ENCODE measurements at regions not wholly inside any gene's neighbourhood (a gene's known extent, or its start where the extent isn't known, plus 50 kb on each side); places are given as distances from the start of the nearest gene placed in this dataset.

DNA sequence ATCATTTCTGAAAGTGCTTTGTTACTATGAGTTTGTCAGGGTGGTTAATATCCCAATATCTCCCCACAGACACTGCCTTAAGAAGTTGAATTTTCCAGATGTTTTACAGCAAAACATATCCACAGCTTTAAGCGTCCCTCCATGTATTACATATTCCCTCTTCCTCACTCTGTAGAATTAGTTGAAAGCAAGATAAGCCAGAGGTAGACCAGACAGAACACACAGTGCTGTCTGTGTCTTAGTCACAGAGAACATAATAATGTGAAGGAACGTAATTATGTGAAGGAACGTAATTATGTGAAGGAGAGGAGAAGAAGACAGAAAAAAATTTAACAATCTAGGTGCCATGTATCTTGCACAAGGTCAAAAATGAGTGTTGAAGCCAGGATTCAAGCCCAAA lies 81.9 kb upstream of the LRATD1 start:
- no peak overlapping the region for H3K9ac ChIP-seq (ENCODE audit: low read length)
- no peak overlapping the region for H3K4me2 ChIP-seq (ENCODE audit: low read depth, low read length)
- H3K27ac ChIP-seq (ENCODE audit: low read length): no peak overlapping the region
- TF ChIP-seq CTCF (IDR thresholded peaks at IDR 0.05; ENCODE audit: low read length) (no peak), EZH2 (optimal IDR thresholded peaks at IDR 0.05; ENCODE audit: low read depth, low read length) (no peak), EZH2phosphoT487 (IDR thresholded peaks at IDR 0.05; ENCODE audit: low read length) (no peak)
- DNase-seq: no peak
- H3K79me2 ChIP-seq (ENCODE audit: low read length): no peaks in the 10 kb centered on the region
- H4K20me1 ChIP-seq (ENCODE audit: insufficient read depth, low read length): no peaks in the 10 kb centered on the region
- H3K9me3 ChIP-seq (replicated peaks; ENCODE audit: insufficient read depth, low read length): no peaks in the 10 kb centered on the region
- H2AFZ ChIP-seq (ENCODE audit: low read length): no peak overlapping the region
- H3K27me3 ChIP-seq (replicated peaks; ENCODE audit: insufficient read depth, low read length): no peaks in the 10 kb centered on the region
- H3K4me3 ChIP-seq (ENCODE audit: low read length): no peak overlapping the region
- H3K9me2 ChIP-seq (replicated peaks; ENCODE audit: insufficient read depth, low read length): no peaks in the 10 kb centered on the region
- H3K36me3 ChIP-seq (replicated peaks; ENCODE audit: insufficient read depth, low read length): no peaks in the 10 kb centered on the region
- no peaks in the 10 kb centered on the region for H3K4me1 ChIP-seq (ENCODE audit: low read length)
- H3F3A ChIP-seq (ENCODE audit: insufficient read depth, low read length): no peaks in the 10 kb centered on the region

DNA sequence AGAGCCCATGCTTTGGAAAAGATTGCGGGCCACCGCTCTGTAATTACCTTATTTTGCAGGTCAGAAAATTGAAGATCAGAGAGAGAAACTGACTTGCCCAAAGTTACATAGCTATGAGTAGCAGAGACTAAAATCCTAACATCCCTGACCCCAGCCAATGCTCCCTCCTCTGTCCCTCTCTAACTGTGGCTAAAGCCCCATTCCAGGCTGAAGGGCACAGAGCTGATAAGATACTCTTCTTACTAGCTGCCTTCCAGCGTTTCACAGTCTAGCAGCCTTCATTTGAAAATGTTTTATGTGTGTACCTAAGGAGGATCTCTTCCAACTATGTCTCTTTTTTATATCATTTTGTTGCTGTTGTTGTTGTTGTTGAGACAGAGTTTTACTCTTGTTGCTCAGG lies 81.4 kb upstream of the LRATD1 start:
- Histone ChIP-seq H3K4me3 (ENCODE audit: low read length) (no peak overlapping the region), H3K9me2 (replicated peaks; ENCODE audit: insufficient read depth, low read length) (no peaks in the 10 kb centered on the region), H3F3A (ENCODE audit: insufficient read depth, low read length) (no peaks in the 10 kb centered on the region), H3K36me3 (replicated peaks; ENCODE audit: insufficient read depth, low read length) (no peaks in the 10 kb centered on the region), H3K4me2 (ENCODE audit: low read depth, low read length) (no peak overlapping the region), H3K9ac (ENCODE audit: low read length) (no peak overlapping the region), H3K79me2 (ENCODE audit: low read length) (no peaks in the 10 kb centered on the region), H3K9me3 (replicated peaks; ENCODE audit: insufficient read depth, low read length) (no peaks in the 10 kb centered on the region), H3K27me3 (replicated peaks; ENCODE audit: insufficient read depth, low read length) (no peaks in the 10 kb centered on the region), H2AFZ (ENCODE audit: low read length) (no peak overlapping the region), H3K4me1 (ENCODE audit: low read length) (no peaks in the 10 kb centered on the region), H3K27ac (ENCODE audit: low read length) (no peak overlapping the region), H4K20me1 (ENCODE audit: insufficient read depth, low read length) (no peaks in the 10 kb centered on the region)
- TF ChIP-seq EZH2phosphoT487 (IDR thresholded peaks at IDR 0.05; ENCODE audit: low read length) (no peak), EZH2 (optimal IDR thresholded peaks at IDR 0.05; ENCODE audit: low read depth, low read length) (no peak), CTCF (IDR thresholded peaks at IDR 0.05; ENCODE audit: low read length) (no peak)
- no peak for DNase-seq

DNA sequence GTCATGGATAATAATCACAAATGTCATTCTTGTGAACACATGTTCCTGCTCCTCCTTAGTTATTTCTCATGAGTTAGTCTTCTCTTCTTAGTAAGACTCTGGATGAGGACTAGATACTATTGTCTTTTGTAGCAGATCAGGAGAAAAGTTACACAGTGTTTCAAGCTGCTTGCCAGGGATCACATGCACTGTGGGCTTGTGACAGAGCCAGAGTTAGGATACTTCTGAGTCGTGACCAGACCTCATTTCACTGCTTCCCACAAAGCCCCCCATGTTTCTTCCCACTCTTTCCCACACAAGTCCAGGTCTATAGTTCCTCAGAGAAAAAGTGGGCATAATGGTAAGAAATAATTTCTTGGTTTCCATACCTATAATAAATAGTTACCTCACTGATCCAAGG lies 80.2 kb upstream of the LRATD1 start:
- Histone ChIP-seq H3K36me3 (replicated peaks; ENCODE audit: insufficient read depth, low read length) (no peaks in the 10 kb centered on the region), H3K4me3 (ENCODE audit: low read length) (no peak overlapping the region)
- DNase-seq: no peak

More for the DNA sequence above, 80.2 kb upstream of the LRATD1 start:
- Histone ChIP-seq H4K20me1 (ENCODE audit: insufficient read depth, low read length) (no peaks in the 10 kb centered on the region), H3K27me3 (replicated peaks; ENCODE audit: insufficient read depth, low read length) (no peaks in the 10 kb centered on the region), H3K4me1 (ENCODE audit: low read length) (no peaks in the 10 kb centered on the region), H3K9me3 (replicated peaks; ENCODE audit: insufficient read depth, low read length) (no peaks in the 10 kb centered on the region), H3F3A (ENCODE audit: insufficient read depth, low read length) (no peaks in the 10 kb centered on the region), H3K27ac (ENCODE audit: low read length) (no peak overlapping the region), H3K9me2 (replicated peaks; ENCODE audit: insufficient read depth, low read length) (no peaks in the 10 kb centered on the region), H2AFZ (ENCODE audit: low read length) (no peak overlapping the region), H3K9ac (ENCODE audit: low read length) (no peak overlapping the region), H3K79me2 (ENCODE audit: low read length) (no peaks in the 10 kb centered on the region), H3K4me2 (ENCODE audit: low read depth, low read length) (no peak overlapping the region)
- TF ChIP-seq CTCF (IDR thresholded peaks at IDR 0.05; ENCODE audit: low read length) (no peak), EZH2phosphoT487 (IDR thresholded peaks at IDR 0.05; ENCODE audit: low read length) (no peak), EZH2 (optimal IDR thresholded peaks at IDR 0.05; ENCODE audit: low read depth, low read length) (no peak)
